AG08395 (cell line): ENCODE measurements at regions not wholly inside any gene's neighbourhood (a gene's known extent, or its start where the extent isn't known, plus 50 kb on each side); places are given as distances from the start of the nearest gene placed in this dataset.

Experiments used
- DNase-seq: peaks from one replicate; pipeline ENCODE4 v3.0.0; 2012; ENCODE audit warnings: mixed read lengths, low spot score

DNA sequence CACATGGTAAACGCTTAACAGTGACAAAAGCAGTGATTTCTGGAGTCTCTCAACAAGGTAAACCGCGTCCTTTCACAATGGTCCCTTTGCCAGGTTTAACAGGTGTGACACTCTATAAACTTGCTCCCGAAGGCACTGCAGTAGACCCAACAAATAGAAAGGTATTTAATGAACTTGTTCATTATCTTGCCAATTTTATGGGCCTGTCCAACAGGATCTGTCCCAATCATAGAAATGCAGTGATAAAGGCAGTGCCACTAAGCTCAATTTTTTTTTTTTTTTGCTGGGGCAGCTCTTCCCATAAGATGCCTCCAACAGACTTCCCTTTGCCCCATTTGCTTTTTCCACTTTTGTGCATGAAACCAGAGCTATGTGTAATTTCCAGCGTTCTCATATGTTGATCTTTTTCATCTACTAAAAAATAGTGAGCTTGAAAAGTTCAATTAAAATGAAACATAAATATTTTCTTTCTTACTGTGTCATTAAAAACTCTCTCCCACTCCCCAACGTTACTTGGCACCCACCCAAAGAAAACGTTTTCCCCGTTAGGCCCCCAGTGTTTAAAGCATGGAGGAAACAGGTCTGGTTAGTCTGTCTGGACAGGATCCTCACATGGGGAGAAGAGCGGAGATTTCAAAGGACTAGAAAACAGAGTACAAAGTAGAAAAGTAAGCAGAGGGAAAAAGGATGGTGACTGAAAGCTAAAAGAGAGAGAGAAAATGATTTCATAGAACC, 80.9 kb upstream of the SPATA31D4 start:
- DNase-seq = no peak

DNA sequence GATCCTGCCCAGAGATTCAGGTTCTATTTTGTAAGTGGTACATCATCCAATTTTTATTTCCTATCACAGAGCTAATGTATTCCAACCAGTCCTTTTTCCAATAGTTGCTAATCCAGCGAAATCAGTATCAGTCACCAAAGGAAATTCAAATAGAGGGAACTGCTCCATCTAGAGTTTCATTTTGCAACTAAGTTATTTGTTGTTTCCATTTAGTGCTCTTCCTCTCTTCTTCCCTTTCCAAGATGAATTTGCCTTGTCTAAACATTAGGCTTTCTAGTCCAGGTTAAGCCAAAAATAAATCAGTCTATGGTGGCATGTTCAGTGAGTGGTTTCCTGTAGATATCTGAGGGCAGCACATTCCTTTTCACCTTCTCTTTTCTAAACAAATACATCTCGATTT, 79.8 kb upstream of the SPATA31D4 start:
- DNase-seq = peak; percentile 41

DNA sequence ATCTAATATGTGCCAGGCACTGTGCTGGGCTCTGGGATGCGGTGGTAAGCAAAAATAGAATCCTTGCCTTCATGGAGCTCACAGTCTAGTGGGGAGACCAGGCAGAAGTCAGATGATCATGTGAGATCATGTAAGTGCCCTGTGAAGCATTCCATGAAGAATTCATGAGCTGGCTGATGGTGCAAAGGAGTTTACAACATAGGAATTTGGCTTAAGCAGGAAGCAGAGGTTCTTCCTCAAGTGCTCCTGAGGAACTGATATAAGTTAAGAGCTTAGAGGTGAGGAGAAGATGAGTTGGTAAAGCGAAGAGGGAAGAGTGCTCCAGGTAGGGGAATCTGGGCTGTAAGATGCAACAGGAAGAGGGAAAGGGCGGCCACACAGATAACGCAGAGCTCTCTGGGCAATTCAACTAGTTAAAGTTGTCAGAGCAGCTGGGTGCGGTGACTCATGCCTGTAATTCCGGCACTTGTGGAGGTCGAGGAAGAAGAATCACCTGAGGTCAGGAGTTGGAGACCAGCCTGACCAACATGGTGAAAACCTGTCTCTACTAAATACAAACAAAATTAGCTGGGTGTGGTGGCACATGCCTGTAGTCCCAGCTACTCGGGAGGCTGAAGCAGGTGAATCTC, 78.5 kb upstream of the SPATA31D4 start:
- no peak for DNase-seq

DNA sequence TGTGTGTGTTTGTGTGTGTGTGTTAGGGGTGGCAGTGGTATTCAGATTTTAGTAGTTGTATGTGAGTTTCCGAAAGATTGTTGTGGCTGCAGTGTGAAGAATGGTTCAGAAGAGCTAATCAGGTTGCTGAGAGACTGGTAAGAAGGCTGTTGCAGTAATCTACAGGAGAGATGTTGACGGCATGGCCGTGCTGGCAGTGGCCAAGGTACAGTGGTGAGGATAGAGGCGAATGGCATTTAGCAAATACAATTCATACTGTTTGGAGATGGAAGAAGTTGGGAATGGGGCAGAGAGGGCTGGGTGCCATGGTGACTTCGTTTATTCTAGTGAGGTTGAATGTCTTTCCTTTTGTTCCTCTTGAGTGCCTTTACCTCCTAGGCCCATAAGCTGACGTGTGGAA, 77.5 kb upstream of the SPATA31D4 start:
- no peak for DNase-seq

DNA sequence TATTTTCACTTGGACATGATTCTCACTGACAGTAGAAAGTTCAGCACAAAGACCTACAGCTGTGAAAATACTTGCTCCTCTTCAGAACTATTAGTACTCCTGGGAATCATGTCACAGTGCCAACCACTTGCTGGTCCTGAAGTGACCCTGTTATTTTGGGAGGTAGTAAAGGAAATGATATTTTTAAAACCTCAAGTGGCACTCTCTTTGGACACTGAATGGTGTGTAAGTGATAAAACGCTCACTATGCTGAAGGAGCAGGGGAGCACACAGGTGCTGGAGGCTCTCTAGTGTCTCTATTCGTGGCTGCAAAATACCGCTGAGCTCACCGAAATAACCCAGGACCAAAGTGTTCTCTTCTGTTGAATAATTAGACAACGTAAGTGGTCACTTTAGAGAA, 76.9 kb upstream of the SPATA31D4 start:
- DNase-seq = no peak

DNA sequence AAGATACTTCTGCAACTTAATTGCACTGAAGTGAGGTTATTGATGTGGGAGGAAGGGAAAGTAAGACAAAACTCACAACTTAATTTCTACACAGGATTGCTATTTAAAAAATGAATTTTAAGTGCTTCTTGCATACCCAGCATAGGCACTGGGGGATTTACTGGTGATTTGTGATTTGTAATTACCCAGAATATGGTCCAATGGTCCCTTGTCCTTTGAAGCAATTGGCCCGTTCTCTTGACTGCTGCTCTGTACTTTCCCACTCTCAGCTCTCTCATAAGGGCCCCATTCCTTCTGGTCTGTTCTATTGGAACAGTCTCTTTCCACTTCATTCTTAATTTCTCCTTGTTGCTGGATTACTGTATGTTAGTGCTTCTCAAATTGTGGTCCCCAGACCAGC, 75.4 kb upstream of the SPATA31D4 start:
- no peak for DNase-seq

DNA sequence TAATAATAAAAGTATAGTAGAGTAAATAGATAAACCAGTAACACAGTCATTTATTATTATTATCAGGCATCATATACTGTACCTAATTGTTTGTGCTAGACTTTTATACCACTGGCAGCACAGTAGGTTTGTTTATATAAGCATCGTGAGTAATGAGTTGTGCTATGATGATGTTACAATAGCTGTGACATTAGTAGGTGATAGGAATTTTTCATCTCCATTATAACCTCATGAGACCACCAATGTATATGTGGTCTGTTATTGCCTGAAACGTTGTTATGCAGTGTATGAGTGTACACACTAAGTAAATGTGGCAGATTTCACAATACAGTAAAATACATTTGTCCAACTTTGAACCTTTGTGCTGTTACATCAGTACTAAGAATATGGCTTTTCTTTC, 72.7 kb upstream of the SPATA31D4 start:
- peak; percentile 29 for DNase-seq

DNA sequence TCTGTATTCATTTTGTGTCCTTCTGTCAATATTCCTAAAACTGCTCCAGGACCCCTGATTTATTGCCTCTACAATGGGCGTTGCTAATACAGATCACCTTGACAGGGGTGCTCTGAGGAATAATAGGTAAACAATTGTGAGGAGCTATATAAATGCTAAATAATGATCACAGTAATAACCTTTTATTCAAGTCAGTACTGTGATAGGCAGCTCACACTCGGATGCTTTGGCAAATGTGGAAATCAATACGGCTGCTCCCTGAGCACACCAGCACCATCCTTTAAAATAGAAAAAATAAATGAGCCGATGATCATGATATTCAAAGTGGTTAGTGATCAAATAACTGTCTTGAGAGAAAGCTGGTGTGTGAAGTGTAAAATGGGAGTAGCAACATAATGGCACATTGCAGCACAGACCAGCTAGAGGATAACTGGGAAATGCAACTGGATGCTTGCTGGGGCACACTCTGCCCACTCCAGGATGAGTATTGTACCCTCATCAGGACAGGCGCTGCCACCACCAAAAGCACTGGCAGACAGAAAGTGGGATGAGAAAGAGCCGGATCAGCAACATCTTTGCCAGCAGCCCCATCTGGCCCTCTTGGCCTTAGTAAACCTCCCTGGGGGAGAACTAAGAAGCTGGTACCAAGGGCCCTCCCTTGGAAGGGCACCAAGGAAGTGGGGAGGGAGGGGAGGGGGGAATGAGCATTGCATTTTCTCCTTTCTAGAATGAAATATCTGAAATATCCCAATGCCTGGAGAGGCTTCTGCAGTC, 69.4 kb upstream of the SPATA31D4 start:
- DNase-seq = no peak

DNA sequence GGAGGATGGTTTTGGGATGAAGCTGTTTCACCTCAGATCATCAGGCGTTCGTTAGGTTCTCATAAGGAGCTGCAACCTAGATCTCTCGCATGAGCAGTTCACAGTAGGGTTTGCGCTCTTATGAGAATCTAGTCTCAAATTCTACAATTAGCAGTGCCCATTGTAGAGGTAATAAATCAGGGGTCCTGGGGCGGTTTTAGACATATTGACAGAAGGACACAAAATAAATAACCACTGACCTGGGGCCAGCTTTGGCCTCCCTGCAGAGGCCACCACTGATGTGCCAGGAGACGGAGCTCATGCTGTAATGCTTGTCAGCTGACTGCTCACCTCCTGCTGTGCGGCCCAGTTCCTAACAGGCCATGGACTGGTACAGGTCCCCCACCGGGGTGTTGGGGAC, 67.6 kb upstream of the SPATA31D4 start:
- no peak for DNase-seq

DNA sequence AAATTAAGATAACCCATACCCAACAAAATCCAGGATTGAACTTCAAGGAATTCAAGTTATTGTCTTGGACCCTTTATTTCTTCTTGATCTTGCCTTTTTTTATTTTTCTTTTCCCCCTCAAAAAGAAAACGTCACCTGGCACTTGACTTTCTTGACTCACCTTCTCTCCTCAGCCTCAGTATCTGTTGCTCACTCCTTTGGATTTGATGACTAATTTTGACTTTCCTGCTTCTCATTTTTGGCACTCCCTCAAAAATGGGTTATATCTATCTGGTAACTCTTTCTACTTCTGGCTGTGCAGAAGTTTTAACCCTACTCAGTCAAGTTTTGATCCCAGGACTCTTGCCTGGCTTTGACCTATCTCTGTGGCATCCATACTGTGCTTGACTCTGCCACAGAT, 66.6 kb upstream of the SPATA31D4 start:
- peak; percentile 74 for DNase-seq

DNA sequence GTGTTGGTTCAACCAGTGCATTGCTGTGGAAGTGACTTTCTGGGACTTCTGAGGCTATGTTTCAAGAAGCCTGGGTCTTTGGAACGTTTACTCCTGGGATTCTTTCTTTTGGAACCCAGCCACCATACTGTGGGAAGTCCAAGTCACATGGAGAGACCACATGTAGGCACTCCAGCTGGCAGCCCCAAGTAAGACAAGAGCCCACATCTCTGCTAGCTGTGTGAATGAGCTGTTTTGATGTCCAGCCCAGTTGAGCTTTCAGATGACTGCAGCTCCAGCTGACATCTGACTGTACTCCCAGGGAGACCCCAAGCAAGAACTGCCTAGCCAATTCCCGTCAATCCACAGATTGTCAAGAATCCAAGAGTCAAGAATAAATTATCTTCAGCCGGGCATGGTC, 60.1 kb upstream of the SPATA31D4 start:
- DNase-seq = no peak

DNA sequence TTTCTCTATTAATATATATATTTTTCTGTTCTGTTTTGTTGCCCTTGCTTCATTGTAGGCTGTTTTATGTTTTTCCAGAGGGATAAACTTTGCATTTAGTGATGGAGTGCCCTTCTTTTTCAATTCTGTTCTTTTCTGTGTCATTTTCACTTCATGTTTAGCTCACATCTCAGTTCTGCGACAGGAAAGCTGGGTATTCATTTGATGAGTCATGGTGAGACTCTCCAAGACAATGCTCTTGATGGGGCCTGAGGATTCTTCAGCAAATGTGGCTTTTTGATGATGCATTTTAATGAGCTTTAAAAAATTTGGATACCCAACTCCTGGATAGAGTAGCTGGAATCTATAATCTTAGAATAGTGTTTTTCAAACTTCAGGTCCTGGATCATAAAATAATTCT, 56.5 kb upstream of the SPATA31D4 start:
- peak; percentile 79 for DNase-seq

DNA sequence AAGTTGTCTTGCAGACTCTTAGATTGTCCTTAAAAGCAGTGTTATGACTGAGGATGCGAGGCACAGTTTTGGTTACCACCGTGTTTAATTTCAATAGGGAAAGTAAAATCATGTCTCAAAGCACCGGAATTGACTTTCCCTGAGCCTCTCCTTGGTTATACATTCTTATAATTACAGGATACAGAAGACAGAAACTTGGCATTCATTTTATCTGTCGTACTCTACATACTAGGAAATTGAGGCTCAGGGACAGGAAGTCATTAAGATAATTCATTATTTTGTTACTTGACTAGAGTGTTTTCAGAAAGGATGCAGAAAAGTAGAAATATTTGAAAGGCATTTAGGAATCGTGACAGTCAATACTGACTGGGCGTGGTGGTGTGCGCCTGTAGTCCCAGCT, 54.0 kb upstream of the SPATA31D4 start:
- DNase-seq = no peak

DNA sequence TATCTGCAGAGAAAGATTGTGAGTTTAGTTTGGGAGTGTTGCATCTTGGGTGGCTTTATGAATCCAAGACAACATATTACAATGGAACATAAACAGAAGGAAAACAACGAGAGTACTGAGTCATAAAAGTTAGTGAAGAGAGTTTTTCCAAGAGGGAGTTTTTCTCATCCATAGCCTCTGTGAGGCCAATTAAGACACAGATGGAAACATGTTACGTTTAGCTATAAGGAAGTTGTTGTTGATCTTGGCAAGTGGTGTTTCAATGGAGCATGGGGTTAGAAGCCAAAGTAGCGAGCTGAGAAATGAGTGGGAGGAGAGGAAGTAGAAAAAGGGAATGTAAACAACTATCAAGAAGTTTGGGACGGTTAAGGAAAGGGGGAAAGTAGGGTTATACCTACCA, 53.3 kb upstream of the SPATA31D4 start:
- DNase-seq = peak; percentile 37

DNA sequence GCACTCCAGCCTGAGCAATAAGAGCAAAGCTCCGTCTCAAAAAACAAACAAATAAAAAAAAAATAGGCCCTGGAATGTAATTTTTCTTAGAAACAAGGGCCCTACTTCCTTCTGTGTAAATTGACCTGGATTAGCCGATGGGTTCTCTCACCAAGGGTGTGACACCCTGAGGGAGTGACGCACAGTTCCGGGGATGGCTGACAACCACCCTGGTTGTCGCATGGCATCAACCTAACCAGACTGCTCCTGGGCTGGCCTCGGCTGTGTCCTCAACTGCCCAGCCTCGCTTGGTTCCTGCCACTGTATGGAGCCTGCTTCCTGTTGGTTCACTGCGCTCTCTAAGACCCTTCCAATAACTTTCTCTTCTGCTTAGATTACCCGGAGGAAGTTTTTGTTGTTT, 51.2 kb upstream of the SPATA31D4 start:
- DNase-seq = no peak
